ENCODE measurements at regions not wholly inside any gene's neighbourhood (a gene's known extent, or its start where the extent isn't known, plus 50 kb on each side); places are given as distances from the start of the nearest gene placed in this dataset.

DNA sequence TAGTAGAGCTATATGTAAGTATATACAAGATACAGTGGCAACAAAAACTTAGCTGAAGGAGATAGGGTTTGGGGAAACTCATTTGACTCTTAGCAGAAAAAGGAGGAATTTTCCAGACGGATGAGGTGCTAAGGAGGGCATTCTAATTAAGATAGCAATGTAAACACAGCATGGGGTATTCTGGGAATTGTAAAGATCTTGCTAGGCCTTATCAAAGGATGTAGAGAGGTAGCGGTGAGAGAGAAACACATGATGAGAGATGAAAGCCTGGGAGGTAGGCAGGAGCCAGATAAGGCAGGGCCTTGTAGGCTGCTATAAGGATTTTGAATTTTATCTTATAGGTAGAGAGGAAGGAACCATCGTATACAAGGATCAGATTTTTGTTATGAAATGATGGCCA lies 106.6 kb upstream of the KCNN2 start:
- POLR2A ChIA-PET = no interaction called here
- H3K4me1 Mint-ChIP-seq (ENCODE audit: low read depth, unreplicated experiment) = no peaks in the 10 kb centered on the region
- Histone ChIP-seq H3K9me3 (no peaks in the 10 kb centered on the region), H3K4me1 (peaks cover 14% of the 10 kb centered on the region), H3K36me3 (ENCODE audit: control insufficient read depth, insufficient read depth, low read length) (no peaks in the 10 kb centered on the region), H3K27me3 (replicated peaks; ENCODE audit: control insufficient read depth, insufficient read depth, low read length) (no peaks in the 10 kb centered on the region), H3K4me3 (ENCODE audit: low read depth, low read length) (no peak overlapping the region)
- H3K9me3 Mint-ChIP-seq (ENCODE audit: unreplicated experiment) = peaks cover 8% of the 10 kb centered on the region
- no peak for DNase-seq
- CTCF ChIA-PET = no interaction called here
- intact Hi-C loops (cut with micrococcal nuclease; ENCODE audit: unreplicated experiment) = no loop called here
- H3K27ac Mint-ChIP-seq (ENCODE audit: unreplicated experiment) = no peak overlapping the region
- TF ChIP-seq, protein P1, sequence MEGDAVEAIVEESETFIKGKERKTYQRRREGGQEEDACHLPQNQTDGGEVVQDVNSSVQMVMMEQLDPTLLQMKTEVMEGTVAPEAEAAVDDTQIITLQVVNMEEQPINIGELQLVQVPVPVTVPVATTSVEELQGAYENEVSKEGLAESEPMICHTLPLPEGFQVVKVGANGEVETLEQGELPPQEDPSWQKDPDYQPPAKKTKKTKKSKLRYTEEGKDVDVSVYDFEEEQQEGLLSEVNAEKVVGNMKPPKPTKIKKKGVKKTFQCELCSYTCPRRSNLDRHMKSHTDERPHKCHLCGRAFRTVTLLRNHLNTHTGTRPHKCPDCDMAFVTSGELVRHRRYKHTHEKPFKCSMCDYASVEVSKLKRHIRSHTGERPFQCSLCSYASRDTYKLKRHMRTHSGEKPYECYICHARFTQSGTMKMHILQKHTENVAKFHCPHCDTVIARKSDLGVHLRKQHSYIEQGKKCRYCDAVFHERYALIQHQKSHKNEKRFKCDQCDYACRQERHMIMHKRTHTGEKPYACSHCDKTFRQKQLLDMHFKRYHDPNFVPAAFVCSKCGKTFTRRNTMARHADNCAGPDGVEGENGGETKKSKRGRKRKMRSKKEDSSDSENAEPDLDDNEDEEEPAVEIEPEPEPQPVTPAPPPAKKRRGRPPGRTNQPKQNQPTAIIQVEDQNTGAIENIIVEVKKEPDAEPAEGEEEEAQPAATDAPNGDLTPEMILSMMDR (IDR thresholded peaks at IDR 0.05; ENCODE audit: insufficient read depth in 1 of 2, low read depth in 1 of 2, low read length in 1 of 2, severe bottlenecking in 1 of 2, unreplicated experiment in 1 of 2) = no peak
- no peak overlapping the region for H3K4me3 Mint-ChIP-seq (ENCODE audit: unreplicated experiment)
- peaks cover 3% of the 10 kb centered on the region for H3K27me3 Mint-ChIP-seq (ENCODE audit: insufficient read depth, unreplicated experiment)
- H3K36me3 Mint-ChIP-seq (ENCODE audit: insufficient read depth, unreplicated experiment) = no peaks in the 10 kb centered on the region
- no TSS peak for BruUV-seq (replicated peaks)

DNA sequence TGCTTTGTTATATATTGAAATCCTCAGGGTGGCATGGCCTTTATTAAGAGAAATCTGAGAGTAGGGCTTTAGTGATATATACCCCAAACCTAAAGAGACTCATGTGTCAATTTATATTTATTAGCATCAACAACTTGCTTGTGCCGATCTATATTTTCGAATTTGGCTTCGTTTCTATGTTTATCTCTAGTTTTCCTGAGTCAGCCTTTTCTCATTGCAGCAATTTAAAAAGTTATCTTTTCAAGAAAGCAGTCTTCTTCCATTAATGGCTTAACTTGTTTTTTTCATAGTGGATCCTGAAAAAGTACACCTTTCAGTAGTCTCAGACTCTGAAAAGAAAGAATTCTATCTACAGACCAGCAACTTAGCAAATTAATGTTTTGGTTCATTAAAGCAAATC lies 99.9 kb upstream of the KCNN2 start:
- DNase-seq = no peak
- ChIA-PET POLR2A (no interaction called here), CTCF (no interaction called here)
- Histone ChIP-seq H3K4me1 (no peaks in the 10 kb centered on the region), H3K27me3 (replicated peaks; ENCODE audit: control insufficient read depth, insufficient read depth, low read length) (no peaks in the 10 kb centered on the region), H3K36me3 (ENCODE audit: control insufficient read depth, insufficient read depth, low read length) (no peaks in the 10 kb centered on the region), H3K9me3 (no peaks in the 10 kb centered on the region), H3K4me3 (ENCODE audit: low read depth, low read length) (no peak overlapping the region)
- no peaks in the 10 kb centered on the region for H3K4me1 Mint-ChIP-seq (ENCODE audit: low read depth, unreplicated experiment)
- intact Hi-C loops (cut with micrococcal nuclease; ENCODE audit: unreplicated experiment) = no loop called here
- peaks cover 3% of the 10 kb centered on the region for H3K27me3 Mint-ChIP-seq (ENCODE audit: insufficient read depth, unreplicated experiment)
- no TSS peak for BruUV-seq (replicated peaks)
- no peaks in the 10 kb centered on the region for H3K36me3 Mint-ChIP-seq (ENCODE audit: insufficient read depth, unreplicated experiment)
- peaks cover 9% of the 10 kb centered on the region for H3K9me3 Mint-ChIP-seq (ENCODE audit: unreplicated experiment)
- no peak overlapping the region for H3K27ac Mint-ChIP-seq (ENCODE audit: unreplicated experiment)
- TF ChIP-seq, protein P1 (IDR thresholded peaks at IDR 0.05; ENCODE audit: insufficient read depth in 1 of 2, low read depth in 1 of 2, low read length in 1 of 2, severe bottlenecking in 1 of 2, unreplicated experiment in 1 of 2) = no peak
- H3K4me3 Mint-ChIP-seq (ENCODE audit: unreplicated experiment) = no peak overlapping the region

DNA sequence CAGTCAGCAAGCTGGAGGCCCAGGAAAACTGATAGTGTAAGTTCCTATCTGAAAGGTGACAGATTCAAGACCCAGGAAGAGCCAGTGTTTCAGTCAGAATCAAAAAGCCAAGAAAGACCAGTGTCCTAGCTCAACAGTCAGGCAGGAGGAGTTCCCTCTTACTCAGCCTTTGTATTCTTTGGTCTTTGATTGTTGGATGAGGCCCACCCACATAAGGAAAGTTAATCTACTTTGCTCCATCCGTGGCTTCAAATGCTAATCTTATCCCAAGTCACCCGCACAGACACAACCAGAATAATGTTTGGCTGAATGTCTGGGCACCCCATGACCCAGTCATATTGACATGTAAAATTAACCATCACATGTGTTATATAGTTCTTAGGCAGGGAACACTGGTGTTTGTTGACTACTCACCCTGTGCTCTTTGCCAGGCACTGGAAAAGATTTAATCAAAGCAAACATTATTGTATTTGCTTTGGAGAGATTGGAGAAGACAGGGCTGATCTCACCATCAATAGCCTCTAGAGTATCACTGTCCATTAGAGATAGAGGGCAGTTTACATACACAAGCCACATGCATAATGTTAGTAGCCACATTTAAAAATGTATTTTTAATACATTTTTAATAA lies 96.3 kb upstream of the KCNN2 start:
- ChIA-PET POLR2A (no interaction called here), CTCF (no interaction called here)
- DNase-seq = no peak
- TF ChIP-seq, protein P1 (IDR thresholded peaks at IDR 0.05; ENCODE audit: insufficient read depth in 1 of 2, low read depth in 1 of 2, low read length in 1 of 2, severe bottlenecking in 1 of 2, unreplicated experiment in 1 of 2) = no peak
- Histone ChIP-seq H3K27me3 (replicated peaks; ENCODE audit: control insufficient read depth, insufficient read depth, low read length) (no peaks in the 10 kb centered on the region), H3K9me3 (no peaks in the 10 kb centered on the region), H3K4me3 (ENCODE audit: low read depth, low read length) (no peak overlapping the region), H3K4me1 (no peaks in the 10 kb centered on the region), H3K36me3 (ENCODE audit: control insufficient read depth, insufficient read depth, low read length) (no peaks in the 10 kb centered on the region)
- no peak overlapping the region for H3K27ac Mint-ChIP-seq (ENCODE audit: unreplicated experiment)
- no peak overlapping the region for H3K4me3 Mint-ChIP-seq (ENCODE audit: unreplicated experiment)
- no peaks in the 10 kb centered on the region for H3K27me3 Mint-ChIP-seq (ENCODE audit: insufficient read depth, unreplicated experiment)
- no peaks in the 10 kb centered on the region for H3K9me3 Mint-ChIP-seq (ENCODE audit: unreplicated experiment)
- no peaks in the 10 kb centered on the region for H3K4me1 Mint-ChIP-seq (ENCODE audit: low read depth, unreplicated experiment)
- no TSS peak for BruUV-seq (replicated peaks)
- H3K36me3 Mint-ChIP-seq (ENCODE audit: insufficient read depth, unreplicated experiment) = no peaks in the 10 kb centered on the region
- intact Hi-C loops (cut with micrococcal nuclease; ENCODE audit: unreplicated experiment) = no loop called here
